Right lobe of liver (tissue), 4 donors: ENCODE measurements at regions not wholly inside any gene's neighbourhood (a gene's known extent, or its start where the extent isn't known, plus 50 kb on each side); places are given as distances from the start of the nearest gene placed in this dataset.

Source experiments
- POLR2A ChIP-seq: fragments of 450-650 bp; IDR thresholded peaks from one replicate; pipeline ENCODE4 v1.6.1; 2017; ENCODE audit warnings: antibody characterized with exemption, mild to moderate bottlenecking
- TF ChIP-seq, protein P1 (sequence below), 4 donors: fragments of 200-600 bp in 3 of 4; fragments of 450-650 bp in 1 of 4; IDR thresholded peaks; one replicate each; pipeline versions ENCODE4 v1.5.1 to v1.8.0; 2016 to 2022; ENCODE audit warnings: antibody characterized with exemption in 4 of 4, mild to moderate bottlenecking in 2 of 4
- donor health status: DM: no; HTN: no; CAD: no.
- donor health status: DM: no; HTN: no; CAD: no.
- donor health status: DM: no; HTN: yes; CAD: no.

DNA sequence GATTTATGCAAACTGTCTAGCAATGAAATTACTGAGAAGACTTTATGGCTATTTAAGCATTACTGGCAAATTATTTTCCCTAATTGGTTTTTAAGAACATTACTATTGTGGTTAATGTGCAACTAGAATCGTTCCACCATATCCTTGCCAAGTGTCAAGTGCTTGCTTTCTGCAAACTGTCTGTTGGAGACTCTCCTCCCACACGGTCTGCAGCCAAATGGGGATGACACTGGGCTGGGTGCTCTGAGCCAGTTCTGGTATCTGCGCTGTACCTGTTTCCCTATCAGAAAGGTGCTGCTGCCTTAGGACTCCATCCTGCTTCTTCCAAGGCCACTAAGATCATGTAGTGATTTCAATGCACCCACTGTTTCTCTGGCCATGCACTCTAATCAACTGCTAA, 110.4 kb downstream of the RAMP3 start:
- TF ChIP-seq, protein P1, sequence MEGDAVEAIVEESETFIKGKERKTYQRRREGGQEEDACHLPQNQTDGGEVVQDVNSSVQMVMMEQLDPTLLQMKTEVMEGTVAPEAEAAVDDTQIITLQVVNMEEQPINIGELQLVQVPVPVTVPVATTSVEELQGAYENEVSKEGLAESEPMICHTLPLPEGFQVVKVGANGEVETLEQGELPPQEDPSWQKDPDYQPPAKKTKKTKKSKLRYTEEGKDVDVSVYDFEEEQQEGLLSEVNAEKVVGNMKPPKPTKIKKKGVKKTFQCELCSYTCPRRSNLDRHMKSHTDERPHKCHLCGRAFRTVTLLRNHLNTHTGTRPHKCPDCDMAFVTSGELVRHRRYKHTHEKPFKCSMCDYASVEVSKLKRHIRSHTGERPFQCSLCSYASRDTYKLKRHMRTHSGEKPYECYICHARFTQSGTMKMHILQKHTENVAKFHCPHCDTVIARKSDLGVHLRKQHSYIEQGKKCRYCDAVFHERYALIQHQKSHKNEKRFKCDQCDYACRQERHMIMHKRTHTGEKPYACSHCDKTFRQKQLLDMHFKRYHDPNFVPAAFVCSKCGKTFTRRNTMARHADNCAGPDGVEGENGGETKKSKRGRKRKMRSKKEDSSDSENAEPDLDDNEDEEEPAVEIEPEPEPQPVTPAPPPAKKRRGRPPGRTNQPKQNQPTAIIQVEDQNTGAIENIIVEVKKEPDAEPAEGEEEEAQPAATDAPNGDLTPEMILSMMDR (IDR thresholded peaks at IDR 0.05) = no peak
- no peak for TF ChIP-seq POLR2A
